SK-N-SH treated with all-trans-retinoic acid at 6 μM for 48 hours (cell line): ENCODE measurements at regions not wholly inside any gene's neighbourhood (a gene's known extent, or its start where the extent isn't known, plus 50 kb on each side); places are given as distances from the start of the nearest gene placed in this dataset.

Experiments used
- ATAC-seq: fragments of 200-7000 bp; cut with Tn5 transposase; 3 replicates; pipeline ENCODE4 v1.9.1; 2020; ENCODE audit warnings: mild to moderate bottlenecking, moderate library complexity
- BACH2 ChIP-seq: fragments of 250-450 bp; sonication (Bioruptor Pico); IDR thresholded peaks from 2 replicates; pipeline ENCODE4 v1.9.0; 2021; ENCODE audit warnings: mild to moderate bottlenecking, borderline replicate concordance
- CREB5 ChIP-seq: fragments of 250-450 bp; sonication (Bioruptor Pico); IDR thresholded peaks from 2 replicates; pipeline ENCODE4 v1.5.1; 2020; ENCODE audit warnings: low read depth, mild to moderate bottlenecking, moderate library complexity
- CSDC2 ChIP-seq: fragments of 250-450 bp; sonication (Bioruptor Pico); IDR thresholded peaks from 2 replicates; pipeline ENCODE4 v1.5.0; 2020; ENCODE audit warnings: mild to moderate bottlenecking, moderate library complexity
- GLIS3 ChIP-seq: fragments of 250-450 bp; sonication (Bioruptor Pico); IDR thresholded peaks from 2 replicates; pipeline ENCODE4 v1.5.0; 2020; ENCODE audit warnings: mild to moderate bottlenecking, moderate library complexity
- ISL1 ChIP-seq: fragments of 250-450 bp; sonication (Bioruptor Pico); IDR thresholded peaks from 2 replicates; pipeline ENCODE4 v2.1.2; 2022; ENCODE audit warnings: mild to moderate bottlenecking, moderate library complexity
- OSR1 ChIP-seq: fragments of 250-450 bp; sonication (Bioruptor Pico); IDR thresholded peaks from 2 replicates; pipeline ENCODE4 v1.8.0; 2022; ENCODE audit warnings: moderate library complexity, mild to moderate bottlenecking, inconsistent platforms
- POU6F1 ChIP-seq: fragments of 250-450 bp; sonication (Bioruptor Pico); IDR thresholded peaks from 2 replicates; pipeline ENCODE4 v1.8.0; 2021; ENCODE audit warnings: low read depth, mild to moderate bottlenecking, moderate library complexity, borderline replicate concordance
- PPARA ChIP-seq: fragments of 250-450 bp; sonication (Bioruptor Pico); IDR thresholded peaks from 2 replicates; pipeline ENCODE4 v1.5.0; 2020; ENCODE audit warnings: mild to moderate bottlenecking, borderline replicate concordance
- RARB ChIP-seq: fragments of 250-450 bp; sonication (Bioruptor Pico); IDR thresholded peaks from 2 replicates; pipeline ENCODE4 v1.8.0; 2021; ENCODE audit warnings: mild to moderate bottlenecking, moderate library complexity
- SNAI2 ChIP-seq: fragments of 250-450 bp; sonication (Bioruptor Pico); IDR thresholded peaks from 2 replicates; pipeline ENCODE4 v1.5.0; 2020; ENCODE audit warnings: mild to moderate bottlenecking, moderate library complexity
- TCF4 ChIP-seq: fragments of 250-450 bp; sonication (Bioruptor Pico); IDR thresholded peaks from 2 replicates; pipeline ENCODE4 v1.8.0; 2021; ENCODE audit warnings: mild to moderate bottlenecking, moderate library complexity, borderline replicate concordance
- TOX ChIP-seq: fragments of 250-450 bp; sonication (Bioruptor Pico); IDR thresholded peaks from 2 replicates; pipeline ENCODE4 v1.8.0; 2021; ENCODE audit warnings: mild to moderate bottlenecking, moderate library complexity, borderline replicate concordance
- TSHZ2 ChIP-seq: fragments of 250-450 bp; sonication (Bioruptor Pico); IDR thresholded peaks from 2 replicates; pipeline ENCODE4 v1.5.0; 2020; ENCODE audit warnings: mild to moderate bottlenecking, moderate library complexity
- ZC3H10 ChIP-seq: fragments of 250-450 bp; sonication (Bioruptor Pico); IDR thresholded peaks from 2 replicates; pipeline ENCODE4 v1.5.1; 2021; ENCODE audit warnings: mild to moderate bottlenecking, moderate library complexity
- ZFP3 ChIP-seq: fragments of 250-450 bp; sonication (Bioruptor Pico); IDR thresholded peaks from 2 replicates; pipeline ENCODE4 v1.5.0; 2020; ENCODE audit warnings: mild to moderate bottlenecking, moderate library complexity
- ZFP30 ChIP-seq: fragments of 450-650 bp; formaldehyde crosslinking; IDR thresholded peaks from 2 replicates; pipeline ENCODE4 v1.5.0; 2022; ENCODE audit warnings: mild to moderate bottlenecking, moderate library complexity
- ZNF565 ChIP-seq: fragments of 450-650 bp; formaldehyde crosslinking; conservative IDR thresholded peaks from 2 replicates; pipeline ENCODE4 v1.5.0; 2020; ENCODE audit warnings: low read depth, mild to moderate bottlenecking, moderate library complexity
- ZNF8 ChIP-seq: fragments of 450-650 bp; formaldehyde crosslinking; IDR thresholded peaks from 2 replicates; pipeline ENCODE4 v1.5.0; 2020; ENCODE audit warnings: mild to moderate bottlenecking, moderate library complexity
- TF ChIP-seq, protein P1 (sequence below): fragments of 250-450 bp; sonication (Bioruptor Pico); IDR thresholded peaks from 2 replicates; pipeline ENCODE4 v1.8.0; 2020; ENCODE audit warnings: mild to moderate bottlenecking, moderate library complexity, borderline replicate concordance
- TF ChIP-seq, protein P2 (sequence below): fragments of 250-450 bp; sonication (Bioruptor Pico); IDR thresholded peaks from 2 replicates; pipeline ENCODE4 v1.5.1; 2021; ENCODE audit warnings: mild to moderate bottlenecking, moderate library complexity

DNA sequence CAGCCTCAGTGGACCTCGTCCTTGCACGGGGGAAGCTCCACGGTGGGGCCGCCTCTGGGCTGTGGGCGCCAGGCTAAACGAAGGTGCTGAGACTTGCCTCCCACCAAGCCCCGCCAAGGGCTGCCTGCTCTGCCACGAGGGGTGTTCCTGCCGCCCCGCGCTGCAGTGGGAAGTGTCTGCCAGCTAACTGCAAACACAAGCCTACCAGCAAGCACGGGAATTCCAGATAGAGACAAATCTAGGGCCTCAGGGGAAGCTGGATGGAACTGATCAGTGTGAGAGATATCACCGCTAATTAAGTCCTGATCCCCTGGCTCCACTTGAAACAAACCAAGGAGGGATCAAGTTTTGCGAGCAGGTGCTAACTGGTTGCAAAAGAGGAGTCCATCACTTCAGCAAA is 181.6 kb upstream of the LEF1 start:
- peak; percentile 28; the same call in 1 of the 3 replicates for ATAC-seq
- no peak for TF ChIP-seq TSHZ2 (CRISPR knock-in tag)
- TF ChIP-seq TCF4 (CRISPR knock-in tag) = peak; percentile 42; the same call in 1 of the 2 replicates
- TF ChIP-seq, all 23 proteins: peak for 1

- TF ChIP-seq ZFP3 = no peak
- TF ChIP-seq SNAI2 = no peak
- TF ChIP-seq ZC3H10 = no peak
- no peak for TF ChIP-seq RARB
- no peak for TF ChIP-seq TOX (CRISPR knock-in tag)
- TF ChIP-seq TCF4 (CRISPR knock-in tag) = no peak
- TF ChIP-seq POU6F1 (CRISPR knock-in tag) = no peak
- no peak for TF ChIP-seq ISL1 (CRISPR knock-in tag)
- no peak for TF ChIP-seq BACH2 (CRISPR knock-in tag)
- TF ChIP-seq ZNF8 = no peak
- TF ChIP-seq ZFP30 (CRISPR knock-in tag) = no peak
- no peak for ATAC-seq
These were observed 178.1 kb upstream of the LEF1 start for GRCh38 chr4:108346818-108347210.

GRCh38 chr4:108345862-108346817 is 177.4 kb upstream of the LEF1 start:
- ATAC-seq = no peak

More at GRCh38 chr4:108345862-108346817, 177.4 kb upstream of the LEF1 start:
- no peak for TF ChIP-seq ZFP3
- no peak for TF ChIP-seq TCF4 (CRISPR knock-in tag)
- no peak for TF ChIP-seq ZNF565 (CRISPR knock-in tag)
- no peak for TF ChIP-seq TSHZ2 (CRISPR knock-in tag)
- no peak for TF ChIP-seq BACH2 (CRISPR knock-in tag)
- TF ChIP-seq GLIS3 (CRISPR knock-in tag) = no peak
- TF ChIP-seq, protein P1, sequence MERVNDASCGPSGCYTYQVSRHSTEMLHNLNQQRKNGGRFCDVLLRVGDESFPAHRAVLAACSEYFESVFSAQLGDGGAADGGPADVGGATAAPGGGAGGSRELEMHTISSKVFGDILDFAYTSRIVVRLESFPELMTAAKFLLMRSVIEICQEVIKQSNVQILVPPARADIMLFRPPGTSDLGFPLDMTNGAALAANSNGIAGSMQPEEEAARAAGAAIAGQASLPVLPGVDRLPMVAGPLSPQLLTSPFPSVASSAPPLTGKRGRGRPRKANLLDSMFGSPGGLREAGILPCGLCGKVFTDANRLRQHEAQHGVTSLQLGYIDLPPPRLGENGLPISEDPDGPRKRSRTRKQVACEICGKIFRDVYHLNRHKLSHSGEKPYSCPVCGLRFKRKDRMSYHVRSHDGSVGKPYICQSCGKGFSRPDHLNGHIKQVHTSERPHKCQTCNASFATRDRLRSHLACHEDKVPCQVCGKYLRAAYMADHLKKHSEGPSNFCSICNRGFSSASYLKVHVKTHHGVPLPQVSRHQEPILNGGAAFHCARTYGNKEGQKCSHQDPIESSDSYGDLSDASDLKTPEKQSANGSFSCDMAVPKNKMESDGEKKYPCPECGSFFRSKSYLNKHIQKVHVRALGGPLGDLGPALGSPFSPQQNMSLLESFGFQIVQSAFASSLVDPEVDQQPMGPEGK (CRISPR knock-in tag) = no peak
- TF ChIP-seq ZC3H10 = no peak
- no peak for TF ChIP-seq CSDC2 (CRISPR knock-in tag)
- no peak for TF ChIP-seq CREB5 (CRISPR knock-in tag)
- TF ChIP-seq, protein P2, sequence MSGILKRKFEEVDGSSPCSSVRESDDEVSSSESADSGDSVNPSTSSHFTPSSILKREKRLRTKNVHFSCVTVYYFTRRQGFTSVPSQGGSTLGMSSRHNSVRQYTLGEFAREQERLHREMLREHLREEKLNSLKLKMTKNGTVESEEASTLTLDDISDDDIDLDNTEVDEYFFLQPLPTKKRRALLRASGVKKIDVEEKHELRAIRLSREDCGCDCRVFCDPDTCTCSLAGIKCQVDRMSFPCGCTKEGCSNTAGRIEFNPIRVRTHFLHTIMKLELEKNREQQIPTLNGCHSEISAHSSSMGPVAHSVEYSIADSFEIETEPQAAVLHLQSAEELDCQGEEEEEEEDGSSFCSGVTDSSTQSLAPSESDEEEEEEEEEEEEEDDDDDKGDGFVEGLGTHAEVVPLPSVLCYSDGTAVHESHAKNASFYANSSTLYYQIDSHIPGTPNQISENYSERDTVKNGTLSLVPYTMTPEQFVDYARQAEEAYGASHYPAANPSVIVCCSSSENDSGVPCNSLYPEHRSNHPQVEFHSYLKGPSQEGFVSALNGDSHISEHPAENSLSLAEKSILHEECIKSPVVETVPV = no peak
- TF ChIP-seq PPARA (CRISPR knock-in tag) = no peak
- no peak for TF ChIP-seq OSR1 (CRISPR knock-in tag)
